ENCODE measurements at regions not wholly inside any gene's neighbourhood (a gene's known extent, or its start where the extent isn't known, plus 50 kb on each side); places are given as distances from the start of the nearest gene placed in this dataset.
A peak's percentile ranks its signal among the peaks of the same experiment; 100 is the strongest.
"Not testable (repeated sequence)": the region's sequence is repeated elsewhere in the genome, so short reads cannot be mapped to it uniquely, and the experiment has no call there.

DNA sequence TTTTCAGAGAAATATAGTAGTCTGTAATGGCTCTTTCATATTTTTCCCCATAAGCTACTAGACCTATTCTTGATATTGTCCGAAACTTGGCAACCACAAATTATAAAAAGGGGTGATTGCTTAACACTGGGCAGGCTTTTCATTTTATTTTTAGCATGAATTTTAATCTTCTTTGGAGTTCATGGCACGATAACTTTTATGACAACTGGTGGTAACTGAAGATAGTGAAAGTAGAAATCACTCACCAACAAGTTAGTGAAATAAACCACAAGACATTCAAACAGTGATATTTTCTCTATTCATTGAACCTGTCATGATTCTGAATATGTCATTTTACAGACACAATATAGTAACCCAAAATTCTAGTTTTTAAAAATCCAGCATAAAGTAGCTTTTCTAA, 213.9 kb downstream of the PRDM9 start:
- no peak for DNase-seq (ENCODE audit: low spot score)

DNA sequence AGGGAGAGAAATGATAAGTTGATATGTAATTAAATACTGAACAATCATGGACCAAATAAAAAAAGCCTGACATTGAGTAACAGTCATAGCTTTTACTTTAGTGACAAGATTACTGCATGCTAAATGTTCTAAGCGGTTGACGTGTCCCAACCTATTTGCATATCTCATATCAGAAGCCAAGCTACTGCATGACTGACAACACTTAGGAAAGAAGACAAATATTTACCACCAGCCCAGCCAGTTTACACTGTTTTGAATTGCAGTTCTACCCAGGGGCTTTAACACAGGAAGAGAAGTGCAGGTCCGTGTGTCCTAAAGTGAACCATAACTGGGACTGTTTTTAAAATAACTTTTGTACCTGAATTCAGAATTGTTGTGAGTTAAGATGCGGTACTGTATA, 219.9 kb downstream of the PRDM9 start:
- no peak for DNase-seq (ENCODE audit: low spot score)

DNA sequence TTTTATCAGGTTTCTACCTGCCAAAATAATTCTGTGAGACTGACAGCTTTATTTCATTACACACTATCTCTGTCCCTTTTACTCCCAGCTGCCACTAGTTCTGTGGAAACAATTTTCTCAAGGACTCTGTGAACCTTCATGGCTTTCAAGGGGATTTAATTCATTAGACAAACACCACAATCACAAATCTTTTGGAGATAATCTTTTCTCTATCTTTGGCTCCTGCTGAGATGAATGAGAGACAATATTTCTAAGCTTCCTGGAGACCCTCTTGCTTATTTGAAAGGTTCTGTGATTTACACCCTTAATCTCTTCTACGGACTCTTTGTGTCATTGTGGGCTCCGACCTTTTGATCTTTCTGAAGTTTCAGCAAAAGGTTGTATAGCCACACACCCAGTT, 222.6 kb downstream of the PRDM9 start:
- DNase-seq (ENCODE audit: low spot score): no peak

DNA sequence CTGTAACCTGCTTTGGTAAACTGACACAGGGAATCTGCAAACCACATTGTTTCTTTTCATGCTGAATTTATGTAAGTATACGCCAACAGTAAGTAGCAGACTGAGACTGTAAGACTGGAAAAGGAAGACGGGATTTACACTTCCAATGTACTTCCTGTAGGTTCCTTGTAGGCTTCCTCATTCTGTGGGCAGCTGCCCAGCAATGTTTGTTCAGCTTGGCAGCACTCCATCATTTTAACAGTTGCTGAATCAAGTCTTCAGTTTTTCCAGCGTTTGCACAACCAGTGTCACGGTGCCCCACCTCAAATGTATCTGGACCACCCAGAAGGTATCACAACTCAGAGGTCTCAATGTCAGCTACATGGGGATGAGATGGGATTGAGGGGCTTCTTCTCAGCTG, 232.6 kb downstream of the PRDM9 start:
- DNase-seq (ENCODE audit: low spot score): peak; percentile 81

DNA sequence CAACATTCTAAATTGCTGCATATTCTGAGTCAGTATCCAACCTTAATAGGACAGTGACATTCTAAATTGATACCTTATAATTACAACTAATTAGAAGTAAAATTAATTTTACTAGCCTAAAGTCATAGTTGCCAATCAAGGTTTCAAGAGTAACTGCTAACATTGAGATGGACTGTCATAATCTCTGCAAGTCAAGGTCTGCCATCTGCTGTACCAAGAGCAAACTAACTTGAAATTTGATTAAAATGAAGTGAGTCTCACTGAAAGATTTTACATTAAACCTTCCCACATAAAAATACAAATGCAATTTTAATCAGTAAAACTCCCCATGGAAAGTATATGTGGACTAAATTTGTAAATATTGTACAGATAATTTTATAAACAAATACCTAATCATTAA, 235.3 kb downstream of the PRDM9 start:
- peak; percentile 28 for DNase-seq (ENCODE audit: low spot score)

DNA sequence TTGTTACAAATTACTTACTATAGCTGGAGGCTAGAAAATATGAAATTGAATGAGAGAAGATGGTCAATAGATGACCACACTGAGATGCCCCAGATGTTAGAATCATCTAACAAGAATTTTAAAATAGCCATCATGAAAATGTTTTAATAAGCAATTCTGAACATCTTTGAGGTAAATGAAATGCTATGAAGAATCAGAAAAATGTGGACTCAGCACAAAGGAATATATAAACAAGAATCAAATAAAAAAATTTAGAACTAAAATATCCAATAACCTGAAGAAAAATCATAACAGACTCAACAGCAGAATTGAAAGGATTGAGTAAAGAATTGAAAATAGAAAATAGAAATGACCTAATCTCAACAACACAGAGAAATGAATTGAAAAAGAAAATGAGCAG, 248.5 kb downstream of the PRDM9 start:
- no peak for DNase-seq (ENCODE audit: low spot score)

DNA sequence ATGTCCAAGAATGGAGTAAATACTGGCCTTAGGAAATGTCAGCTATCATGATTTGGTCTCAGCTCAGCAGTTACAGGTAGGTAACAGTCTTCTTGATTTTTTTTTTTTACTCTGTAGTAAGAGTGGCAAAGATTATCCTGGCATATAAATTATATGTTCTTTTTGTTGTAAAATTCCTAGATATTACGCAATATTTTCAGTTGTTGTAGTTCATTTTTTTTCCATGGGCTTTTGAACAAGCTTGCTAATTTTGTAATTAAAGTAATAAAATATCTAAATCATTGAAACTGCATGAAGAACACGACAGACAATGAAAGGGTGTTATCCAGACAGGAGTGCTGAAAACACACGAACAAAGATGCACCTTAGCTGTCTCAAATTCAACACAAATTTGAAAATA, 249.4 kb downstream of the PRDM9 start:
- DNase-seq (ENCODE audit: low spot score): no peak

DNA sequence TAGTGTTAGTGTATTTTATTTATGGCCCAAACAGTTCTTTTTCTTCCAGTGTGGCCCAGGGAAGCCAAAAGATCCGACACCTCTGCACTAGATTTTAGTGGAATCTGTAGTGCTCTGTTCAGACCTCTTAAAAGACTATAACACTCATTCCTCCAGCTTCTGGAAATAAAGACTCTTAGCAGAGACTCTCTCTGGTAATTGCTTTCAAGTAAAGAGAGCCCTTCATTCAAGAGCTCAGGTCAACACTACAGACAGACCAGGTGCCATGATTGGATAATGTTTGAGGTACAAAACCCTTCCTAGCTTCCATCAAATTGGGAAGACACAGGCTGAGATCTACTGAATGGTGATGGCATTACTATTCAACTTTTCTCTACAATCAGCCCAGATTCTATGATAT, 255.8 kb downstream of the PRDM9 start:
- DNase-seq (ENCODE audit: low spot score): no peak

DNA sequence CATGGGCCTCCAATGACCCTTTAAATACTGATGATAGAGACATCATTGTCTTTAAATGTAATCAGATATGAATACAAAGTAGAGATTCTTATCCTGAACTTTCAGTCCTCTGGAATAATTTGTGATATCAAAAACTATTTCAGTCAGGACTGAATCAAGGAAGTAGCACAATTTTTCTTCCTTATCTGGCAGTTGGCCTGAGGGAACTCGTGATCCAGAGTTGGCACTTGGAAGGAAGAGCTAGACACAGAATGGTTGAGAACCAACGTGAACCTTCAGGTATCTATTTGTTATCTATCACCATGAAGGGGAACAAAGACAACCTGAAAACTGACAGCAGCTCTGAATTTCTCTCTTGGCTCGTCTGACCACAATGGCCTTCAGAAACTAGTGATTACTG, 269.3 kb downstream of the PRDM9 start:
- no peak for DNase-seq (ENCODE audit: low spot score)

DNA sequence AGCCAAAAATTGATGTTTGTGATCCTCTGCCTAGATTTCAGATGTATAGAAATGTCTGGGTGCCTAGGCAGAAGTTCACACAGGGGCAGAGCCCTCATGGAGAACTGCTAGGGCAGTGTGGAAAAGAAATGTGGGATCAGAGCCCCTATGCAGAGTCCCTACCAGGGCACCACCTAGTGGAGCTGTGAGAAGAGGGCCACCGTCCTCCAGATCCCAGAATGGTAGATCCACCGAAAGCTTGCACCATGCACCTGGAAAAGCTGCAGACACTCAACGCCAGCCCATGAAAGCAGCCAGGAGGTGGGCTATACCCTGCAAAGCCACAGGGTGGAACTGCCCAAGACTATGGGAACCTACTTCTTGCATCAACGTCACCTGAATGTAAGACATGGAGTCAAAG, 292.9 kb downstream of the PRDM9 start:
- peak; percentile 34 for DNase-seq (ENCODE audit: low spot score)

DNA sequence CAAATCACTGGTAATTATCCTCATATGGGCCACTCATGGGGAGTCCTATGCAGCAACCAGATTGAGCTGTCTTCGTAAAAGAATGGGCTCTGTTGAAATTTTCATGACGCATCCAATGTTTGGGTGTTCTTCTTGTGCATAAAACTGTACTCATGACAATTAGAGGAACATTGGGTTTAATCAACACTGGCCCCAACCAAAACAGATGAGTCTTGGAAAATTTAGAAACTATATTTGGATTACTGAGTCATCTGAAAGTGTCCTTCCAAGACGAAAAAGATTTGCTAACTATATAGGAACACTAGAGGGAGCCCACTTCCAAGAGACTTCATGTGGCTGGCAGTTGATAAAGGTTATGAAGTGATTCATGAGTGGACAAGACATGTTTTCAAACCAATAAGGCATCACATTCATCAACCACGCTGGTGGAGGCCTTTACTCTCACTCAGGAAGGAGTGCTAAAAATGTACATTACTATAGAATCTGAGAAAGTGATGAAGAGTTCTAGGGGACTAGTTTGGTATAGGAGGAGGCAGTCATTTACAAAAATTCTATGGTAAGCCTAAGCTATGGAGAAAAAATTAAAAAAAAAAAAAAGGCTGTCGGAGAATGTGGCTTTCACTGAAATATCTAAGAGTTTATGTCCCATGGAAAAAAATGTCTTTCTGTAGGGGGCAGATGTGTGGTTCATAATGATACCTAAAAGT, 313.5 kb downstream of the PRDM9 start:
- DNase-seq (ENCODE audit: low spot score): peak; percentile 62

DNA sequence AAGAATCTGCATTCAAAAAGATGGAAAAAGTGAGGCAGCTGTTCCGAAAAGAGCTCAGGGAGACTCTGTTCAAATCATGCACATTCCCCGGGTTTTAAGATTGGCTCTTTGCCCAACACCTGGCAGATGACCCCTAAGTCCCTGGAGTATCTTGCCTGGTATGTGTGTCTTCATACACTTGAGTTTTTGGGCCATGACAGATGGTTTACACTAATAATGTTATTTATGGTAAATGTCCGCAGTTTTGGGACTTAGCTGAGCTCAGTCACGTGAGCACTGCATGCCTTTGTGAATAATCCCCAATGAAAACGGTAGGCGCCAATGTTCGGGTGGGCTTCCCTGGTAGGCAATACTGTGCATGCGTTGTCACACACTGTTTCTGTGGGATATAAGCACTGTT, 316.1 kb downstream of the PRDM9 start:
- no peak for DNase-seq (ENCODE audit: low spot score)

DNA sequence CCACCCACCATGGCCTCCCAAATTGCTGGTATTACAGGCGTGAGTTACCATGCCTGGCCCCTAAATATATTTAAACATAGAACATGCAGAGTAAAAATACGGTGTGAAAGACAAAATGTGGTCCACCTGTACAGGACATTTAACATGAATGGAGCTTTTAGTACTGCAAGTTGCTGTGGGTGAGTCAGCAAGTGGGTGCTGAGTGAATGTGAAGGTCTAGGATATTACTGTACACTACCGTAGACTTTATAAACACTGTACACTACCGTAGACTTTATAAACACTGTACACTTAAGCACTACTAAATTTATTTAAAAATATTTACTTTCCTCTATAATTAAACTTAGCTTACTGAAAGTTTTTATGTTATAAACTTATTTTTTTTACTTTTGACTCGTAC, 317.8 kb downstream of the PRDM9 start:
- no peak for DNase-seq (ENCODE audit: low spot score)

DNA sequence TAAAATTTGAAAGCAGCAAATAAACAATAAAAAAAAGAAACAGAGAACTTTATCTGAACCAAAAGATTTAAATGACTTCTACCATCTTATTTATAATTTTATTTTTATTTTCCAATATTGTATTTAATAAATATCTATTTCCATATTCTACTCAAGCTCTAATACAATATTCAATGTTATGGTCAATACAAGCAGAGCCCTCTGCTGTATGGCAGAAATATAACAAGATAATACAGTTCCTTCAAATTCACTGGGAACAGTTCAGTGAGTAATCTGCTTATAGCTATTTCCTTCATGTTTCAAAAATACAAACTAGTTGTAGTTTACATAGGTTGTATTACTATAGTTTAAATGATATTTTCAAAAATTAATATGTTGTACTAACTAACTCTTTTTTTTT, 332.7 kb downstream of the PRDM9 start:
- DNase-seq (ENCODE audit: low spot score): peak; percentile 29

DNA sequence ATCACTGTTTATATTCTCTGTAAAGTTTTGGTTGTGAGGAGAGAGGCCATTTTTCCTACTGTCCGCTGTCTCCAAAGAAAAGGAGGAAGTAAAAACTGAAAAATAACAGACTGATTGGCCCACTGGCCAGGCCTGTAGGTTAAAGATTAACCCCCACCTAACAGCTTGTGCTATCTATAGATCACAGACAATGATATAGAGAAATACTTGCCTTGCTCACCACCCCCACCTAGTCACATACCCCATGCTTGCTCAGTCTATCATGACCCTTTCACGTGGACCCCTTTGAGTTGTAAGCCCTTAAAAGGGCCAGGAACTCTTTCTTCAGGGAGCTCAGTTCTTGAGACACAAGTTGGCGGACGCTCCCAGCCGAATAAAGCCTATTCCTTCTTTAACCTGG, 357.4 kb downstream of the PRDM9 start:
- DNase-seq (ENCODE audit: low spot score): peak; percentile 5

DNA sequence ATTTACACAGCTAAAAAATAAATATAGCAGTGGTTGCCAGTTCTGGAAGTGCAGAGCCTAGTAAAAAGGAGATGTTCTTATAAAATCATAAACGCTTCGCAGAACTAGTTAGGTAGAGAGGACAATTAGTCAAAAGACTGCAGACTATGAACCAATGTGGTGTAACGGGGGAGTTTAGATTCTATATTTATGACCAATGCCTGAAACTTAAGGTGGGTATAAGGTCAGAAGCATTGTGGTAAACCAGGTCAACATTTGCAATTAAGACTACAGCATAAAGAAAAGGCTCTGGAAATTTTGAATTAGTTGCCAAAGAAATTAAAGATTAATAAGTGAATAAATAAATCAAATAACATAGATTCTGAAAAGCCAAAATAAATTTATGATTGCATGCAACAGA, 370.4 kb downstream of the PRDM9 start:
- DNase-seq (ENCODE audit: low spot score): no peak

DNA sequence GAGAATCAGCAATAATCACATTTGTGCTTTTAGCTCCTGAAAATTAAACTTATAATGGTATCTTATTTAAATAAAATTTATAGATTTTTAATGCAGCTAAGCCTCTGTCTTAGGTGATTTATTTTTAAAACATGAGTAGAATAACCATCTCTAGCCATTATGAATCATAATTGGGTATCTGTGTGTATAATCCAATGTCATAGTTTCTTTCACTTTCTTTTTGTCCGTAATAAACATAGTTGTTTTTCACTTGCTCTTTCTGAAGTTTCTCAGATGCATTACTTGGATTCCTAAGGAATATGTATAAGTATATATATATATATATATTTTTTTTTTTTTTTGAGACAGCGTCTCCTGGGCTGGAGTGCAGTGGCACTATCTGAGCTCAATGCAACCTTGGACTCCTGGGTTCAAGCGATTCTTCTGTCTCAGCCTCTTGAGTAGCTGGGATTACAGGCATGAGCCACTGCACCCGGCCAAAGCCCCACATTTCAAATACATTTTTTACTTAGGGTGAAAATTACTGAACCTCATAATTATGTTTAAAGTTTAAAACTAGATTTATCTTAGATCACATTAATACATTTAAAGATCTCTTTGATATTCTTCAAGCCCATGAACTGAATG, 377.1 kb downstream of the PRDM9 start:
- DNase-seq (ENCODE audit: low spot score): no peak

DNA sequence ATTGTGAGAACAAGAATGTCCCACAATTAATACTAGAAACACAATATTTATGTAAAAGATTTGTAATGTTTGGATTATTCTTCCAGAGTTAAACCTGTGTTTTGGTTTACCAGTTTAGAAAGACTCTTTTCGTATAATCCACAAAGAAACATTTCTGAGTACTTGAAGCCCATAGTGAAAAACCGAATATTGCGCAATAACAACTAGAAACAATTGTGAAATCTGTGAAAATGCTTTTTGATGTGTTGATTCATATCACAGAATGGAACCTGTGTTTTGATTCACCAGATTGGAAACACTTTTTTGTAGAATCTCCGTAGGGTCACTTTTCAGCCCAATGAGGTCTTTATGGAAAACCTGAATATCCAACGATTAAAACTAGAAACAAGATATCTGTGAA, 386.2 kb downstream of the PRDM9 start:
- DNase-seq (ENCODE audit: low spot score): no peak

DNA sequence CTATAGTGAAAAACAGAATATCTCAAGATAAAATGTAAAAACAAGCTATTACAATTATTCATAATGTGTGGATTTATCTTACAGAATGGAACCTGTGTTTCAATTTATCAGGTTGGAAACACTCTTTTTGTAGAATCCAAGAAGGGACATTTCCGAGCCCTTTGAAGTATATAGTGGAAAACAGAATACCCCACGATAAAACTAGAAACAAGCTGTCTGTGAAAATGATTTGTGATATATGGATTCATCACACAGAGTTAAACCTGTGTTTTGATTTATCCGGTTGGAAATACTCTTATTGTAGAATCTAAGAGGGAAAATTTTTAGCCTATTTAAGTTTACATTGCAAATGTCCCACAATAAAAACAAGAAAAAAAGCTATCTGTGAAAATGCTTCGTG, 388.2 kb downstream of the PRDM9 start:
- DNase-seq (ENCODE audit: low spot score): no peak

DNA sequence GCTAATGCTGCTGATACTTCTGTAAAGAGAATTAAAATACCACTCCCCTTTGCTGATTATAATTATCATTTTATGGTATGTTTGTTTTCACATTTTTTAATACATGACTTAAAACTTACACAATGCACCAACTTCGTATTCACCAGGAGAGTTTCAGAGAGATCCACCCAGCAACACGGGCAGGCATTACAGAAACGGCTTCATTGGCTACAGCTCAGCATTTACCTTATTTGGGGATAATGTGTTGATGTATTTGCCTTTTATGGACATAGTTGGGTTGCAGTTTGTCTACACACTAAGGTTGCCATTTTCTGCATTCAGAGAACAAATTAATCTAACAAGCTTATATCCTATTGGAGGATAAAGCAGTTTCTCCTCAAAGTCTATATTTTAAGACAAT, 423.6 kb downstream of the PRDM9 start:
- peak; percentile 12 for DNase-seq (ENCODE audit: low spot score)

DNA sequence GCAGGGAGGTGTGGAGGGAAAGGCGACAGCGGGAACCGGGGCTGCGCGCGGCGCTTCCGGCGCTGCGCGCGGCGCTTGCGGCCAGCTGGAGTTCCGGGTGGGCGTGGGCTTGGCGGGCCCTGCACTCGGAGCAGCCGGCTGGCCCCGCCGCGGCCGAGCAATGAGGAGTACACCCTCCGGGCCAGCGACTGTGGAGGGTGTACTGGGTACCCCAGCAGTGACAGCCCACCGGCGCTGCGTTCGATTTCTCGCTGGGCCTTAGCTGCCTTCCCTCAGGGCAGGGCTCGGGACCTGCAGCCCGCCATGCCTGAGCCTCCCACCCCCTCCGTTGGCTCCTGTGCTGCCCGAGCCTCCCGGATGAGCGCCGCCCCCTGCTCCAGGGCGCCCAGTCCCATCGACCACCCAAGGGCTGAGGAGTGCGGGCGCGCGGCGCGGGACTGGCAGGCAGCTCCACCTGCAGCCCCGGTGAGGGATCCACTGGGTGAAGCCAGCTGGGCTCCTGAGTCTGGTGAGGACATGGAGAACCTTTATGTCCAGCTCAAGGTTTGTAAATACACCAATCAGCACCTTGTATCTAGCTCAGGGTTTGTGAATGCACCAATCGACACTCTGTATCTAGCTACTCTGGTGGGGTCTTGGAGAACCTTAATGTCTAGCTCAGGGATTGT, 444.0 kb downstream of the PRDM9 start:
- not testable (repeated sequence) for DNase-seq (ENCODE audit: low spot score)

DNA sequence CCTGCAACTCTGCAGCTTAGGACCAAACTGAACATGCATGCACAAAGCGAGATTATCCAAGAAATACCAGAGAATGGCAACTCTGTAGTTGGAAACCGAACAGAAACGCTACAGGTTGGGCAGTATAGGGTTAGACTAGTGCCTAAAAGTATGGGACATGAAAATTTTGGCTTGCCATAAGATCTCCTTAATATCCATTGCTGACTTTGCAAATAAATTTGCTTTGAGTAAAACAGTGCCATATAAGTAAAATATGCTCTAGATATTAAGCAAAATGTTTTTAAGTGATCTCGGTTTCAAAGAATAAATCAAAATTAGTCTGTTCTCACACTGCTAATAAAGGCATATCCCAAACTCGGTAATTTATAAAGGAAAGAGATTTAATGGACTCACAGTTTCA, 456.0 kb downstream of the PRDM9 start:
- no peak for DNase-seq (ENCODE audit: low spot score)

DNA sequence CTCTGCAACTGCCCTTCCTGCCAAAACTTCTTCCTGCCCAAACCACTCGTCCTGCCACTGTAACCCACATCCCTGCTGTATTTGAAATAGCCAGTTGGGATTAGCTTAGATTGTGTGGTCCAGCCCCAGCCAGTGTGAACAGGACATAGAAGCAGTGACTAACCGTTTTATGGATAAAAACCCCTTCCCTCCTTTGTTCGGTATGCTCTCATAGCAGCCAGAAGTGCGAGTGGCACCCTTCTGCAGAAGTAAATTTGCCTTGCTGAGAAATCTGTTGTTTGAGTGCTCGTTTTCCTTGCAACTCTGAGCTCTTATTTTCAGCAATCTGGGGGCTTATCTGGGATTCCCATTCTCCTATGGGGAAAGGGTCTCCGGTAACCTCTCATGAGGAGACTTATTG, 470.0 kb downstream of the PRDM9 start:
- DNase-seq (ENCODE audit: low spot score): no peak

All from HT-29 (cell line).